NCI-H226 (cell line): ENCODE measurements at regions not wholly inside any gene's neighbourhood (a gene's known extent, or its start where the extent isn't known, plus 50 kb on each side); places are given as distances from the start of the nearest gene placed in this dataset.
"Not testable (repeated sequence)": the region's sequence is repeated elsewhere in the genome, so short reads cannot be mapped to it uniquely, and the experiment has no call there.

Experiments used
- DNase-seq: peaks from one replicate; pipeline ENCODE4 v3.0.0-alpha.2; 2015

DNA sequence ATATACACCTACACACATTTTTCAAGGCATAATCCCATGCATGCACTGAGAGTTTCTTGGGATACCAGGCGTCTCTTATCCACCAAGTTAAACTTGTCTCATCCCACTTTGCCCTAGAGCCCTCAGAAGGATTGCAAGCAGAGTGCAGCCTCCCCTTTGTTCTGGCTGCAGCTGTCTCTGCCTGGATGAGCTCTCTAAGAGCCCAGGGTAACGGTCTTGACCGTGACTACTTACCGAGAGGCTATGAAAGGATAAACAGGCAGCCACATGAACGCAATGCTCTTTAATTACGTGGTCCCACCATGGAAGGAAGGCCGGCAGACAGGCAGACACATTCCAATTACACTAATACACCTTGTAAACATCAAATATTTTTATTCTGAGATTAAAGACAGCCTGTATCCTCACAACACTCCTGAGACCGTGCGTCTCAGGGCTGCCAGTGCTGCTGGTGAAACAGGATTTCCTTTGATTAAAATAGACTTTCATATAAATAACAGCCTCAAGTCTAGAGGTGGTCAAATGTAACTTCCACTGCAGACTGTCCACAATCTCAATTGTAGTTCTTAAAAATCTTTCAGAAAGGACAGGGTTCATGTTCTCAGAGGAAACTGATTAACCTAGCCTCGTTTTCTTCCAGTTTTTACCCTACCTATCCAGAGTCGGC lies 210.0 kb upstream of the PRDM1 start:
- no peak for DNase-seq

DNA sequence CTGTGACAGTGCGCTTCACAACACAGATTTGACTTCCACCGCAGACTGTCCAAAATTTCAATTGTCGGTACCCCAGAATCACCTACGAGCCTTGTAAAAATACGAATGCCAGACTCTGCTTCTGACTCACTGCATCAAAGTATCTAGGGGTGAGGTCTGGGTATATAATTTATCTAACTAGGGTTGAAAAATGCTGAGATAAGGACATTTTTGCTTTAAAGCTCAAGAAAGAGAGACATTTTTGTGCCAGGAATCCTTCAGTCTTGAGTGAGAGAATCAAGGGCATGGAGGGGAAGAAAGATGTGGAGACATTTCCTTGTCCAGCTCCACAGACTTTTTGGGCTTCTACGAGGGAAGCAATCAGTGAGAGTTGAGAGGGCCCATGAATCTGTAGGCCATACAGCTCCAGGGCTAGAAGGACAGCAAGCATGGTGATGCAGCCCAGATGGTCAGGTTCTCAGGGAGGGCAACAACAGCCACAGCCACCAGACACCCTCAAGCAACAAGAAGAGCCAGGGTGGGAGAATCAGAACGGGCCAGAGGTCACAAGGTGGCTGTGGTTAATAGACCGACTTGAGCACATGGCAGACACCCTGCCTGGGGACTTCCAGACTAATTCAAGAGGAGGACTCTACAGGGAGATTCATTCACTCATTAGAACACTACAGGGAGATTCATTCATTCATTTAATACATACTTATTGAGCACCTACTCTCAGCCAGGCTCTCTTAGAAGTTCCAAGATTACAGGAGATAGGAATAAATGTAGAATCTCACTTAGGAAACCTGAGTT lies 211.1 kb upstream of the PRDM1 start:
- no peak for DNase-seq

DNA sequence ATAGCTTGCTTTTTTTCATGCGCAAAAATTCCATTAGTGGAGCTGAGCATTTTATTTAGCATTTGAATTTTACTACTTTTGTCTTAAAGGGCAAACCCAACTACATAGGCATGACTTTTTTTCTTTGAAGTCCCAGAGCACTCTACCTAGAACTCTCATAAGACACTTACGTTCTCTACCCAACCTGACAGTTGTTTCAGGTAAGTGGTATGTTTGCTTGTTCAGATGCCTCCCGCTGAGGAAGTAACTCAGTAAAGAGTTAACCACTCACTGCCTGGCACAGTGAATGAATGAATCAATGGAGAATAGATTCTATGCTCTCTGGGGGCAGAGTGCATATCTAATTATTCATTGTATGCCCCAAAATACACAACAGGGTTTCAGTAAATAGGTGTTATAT lies 212.3 kb upstream of the PRDM1 start:
- no peak for DNase-seq

DNA sequence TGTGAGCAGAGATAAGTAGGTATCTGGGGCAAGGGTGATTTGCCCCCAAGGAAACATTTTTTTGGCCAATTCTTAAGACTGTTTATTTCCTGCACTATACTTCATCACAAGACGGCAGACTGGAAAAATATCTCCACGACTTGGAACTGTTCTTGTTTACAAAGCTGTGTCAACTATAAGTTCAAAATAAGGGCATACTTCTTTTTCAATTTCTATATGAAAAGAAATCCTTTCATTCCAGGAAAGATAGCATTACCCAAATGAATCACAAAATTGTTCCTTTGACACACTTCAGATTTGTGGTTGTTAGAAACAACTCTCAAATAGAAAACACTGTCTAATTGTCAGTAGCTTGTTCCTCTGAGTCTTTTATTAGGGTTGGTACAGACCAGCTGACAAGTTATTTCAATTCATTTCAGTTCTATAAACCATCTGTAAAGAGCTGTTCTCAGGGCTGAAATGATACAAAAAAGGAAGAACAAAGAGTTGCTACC lies 212.9 kb upstream of the PRDM1 start:
- DNase-seq = no peak

DNA sequence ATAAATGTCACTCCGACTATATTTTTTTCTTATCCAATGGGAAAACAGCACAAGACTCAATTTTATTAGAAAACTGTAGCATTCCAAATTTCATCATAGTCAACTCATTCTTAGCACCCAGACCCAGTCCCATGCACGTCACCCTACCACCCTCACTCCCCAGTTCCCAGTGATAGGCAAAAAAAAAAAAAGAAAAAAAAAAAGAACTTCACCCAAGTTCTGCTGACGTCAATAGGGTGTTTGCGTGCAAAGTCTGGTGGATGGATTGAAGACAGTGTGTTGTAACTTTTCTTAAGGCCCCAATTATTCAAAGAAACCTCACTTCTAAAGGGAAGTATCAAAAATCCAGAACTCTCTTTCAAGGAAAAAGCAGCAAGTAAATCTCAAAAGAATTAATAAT lies 213.9 kb upstream of the PRDM1 start:
- no peak for DNase-seq

DNA sequence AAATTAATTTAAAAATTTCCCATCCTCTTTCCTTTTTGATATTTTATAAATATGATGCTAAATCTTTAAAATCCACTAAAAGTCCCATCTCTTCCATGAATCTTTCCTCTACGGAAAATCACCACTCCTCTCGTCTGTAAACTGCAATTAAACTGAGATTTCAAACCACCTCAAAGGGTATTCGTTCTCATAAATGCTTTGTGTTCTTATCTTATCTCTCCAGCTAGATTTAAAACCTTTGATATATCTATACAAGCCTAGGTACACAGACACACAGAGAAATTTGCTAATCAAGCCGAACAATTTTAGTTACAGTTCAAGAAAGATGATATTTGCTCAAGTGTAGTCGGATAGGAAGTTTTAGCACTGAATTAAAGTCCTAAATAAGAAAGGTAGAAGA lies 214.6 kb upstream of the PRDM1 start:
- no peak for DNase-seq

DNA sequence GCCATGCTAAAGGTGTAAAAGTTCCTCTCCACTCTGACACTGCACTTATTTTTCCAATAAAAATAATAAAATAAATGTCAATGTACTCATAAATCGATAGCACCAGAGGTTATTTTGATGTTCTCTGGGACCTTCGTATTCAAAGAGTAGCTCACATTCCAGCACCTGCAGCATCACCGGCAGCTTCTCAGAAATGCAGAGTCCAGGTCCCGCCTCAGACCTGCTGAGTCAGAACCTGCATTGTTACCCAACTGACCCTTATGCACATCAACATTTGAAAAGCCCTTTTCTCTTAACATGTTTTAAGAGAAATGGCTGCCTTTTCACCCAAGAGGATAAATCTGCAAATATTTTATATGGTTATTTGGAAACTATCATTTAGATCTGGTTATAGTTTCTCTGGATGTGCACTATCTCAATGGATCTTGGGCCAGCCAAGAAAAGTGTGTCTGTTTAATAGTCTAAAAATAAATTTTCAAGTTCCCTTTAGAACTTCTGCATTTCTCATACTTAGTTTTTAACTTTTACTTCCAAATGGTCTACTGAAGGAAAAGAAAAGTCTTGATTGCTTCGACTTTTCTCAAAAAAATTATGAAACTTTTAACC lies 216.2 kb upstream of the PRDM1 start:
- no peak for DNase-seq

DNA sequence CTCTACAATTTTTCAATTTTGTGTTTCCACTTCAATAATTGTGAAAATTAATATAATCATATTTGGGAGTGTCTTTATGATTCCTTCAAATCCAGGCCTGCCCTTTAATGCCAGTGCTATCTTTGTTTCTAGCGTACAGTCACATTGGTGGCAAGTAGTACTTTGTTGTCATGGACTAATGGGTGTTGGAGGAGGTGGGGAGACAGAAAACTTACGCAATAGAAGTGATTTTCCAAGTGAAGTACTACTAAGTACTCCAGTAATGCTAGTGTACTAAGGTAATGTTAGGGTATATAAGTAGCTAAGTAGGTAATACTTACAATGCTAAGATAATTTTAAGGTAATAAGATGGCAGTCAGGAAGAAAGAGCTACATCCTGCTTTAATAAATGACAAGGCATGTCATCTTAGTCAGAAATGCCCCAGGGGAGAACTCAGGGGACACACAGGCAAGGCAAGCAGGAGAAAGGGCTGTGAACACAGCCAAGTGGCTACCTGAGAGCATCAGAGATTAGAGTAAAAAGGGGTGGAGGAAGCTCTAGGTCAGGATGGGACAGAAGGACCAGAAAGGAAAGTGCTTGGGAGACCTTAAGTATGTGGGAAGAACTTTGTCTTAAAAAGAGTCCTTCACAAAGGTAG lies 217.2 kb upstream of the PRDM1 start:
- DNase-seq = no peak

DNA sequence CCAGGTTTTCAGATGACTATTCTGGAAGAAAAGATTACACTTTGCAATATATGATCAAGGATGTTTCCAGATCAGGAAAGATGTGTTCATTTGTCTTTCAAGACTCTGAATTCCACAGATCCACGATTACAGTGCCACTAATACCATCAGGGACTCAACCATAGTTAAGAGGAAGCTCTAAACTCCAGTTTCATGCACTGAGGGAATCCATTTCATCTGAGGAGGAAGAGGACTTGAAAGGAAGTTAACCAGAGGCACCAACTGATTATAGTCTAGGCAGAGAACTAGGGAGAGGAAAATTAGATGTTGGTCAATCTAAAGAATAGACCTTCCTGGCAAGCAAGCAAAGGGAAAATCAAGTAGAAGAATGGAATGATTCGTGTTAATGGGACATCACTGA lies 218.3 kb upstream of the PRDM1 start:
- no peak for DNase-seq

DNA sequence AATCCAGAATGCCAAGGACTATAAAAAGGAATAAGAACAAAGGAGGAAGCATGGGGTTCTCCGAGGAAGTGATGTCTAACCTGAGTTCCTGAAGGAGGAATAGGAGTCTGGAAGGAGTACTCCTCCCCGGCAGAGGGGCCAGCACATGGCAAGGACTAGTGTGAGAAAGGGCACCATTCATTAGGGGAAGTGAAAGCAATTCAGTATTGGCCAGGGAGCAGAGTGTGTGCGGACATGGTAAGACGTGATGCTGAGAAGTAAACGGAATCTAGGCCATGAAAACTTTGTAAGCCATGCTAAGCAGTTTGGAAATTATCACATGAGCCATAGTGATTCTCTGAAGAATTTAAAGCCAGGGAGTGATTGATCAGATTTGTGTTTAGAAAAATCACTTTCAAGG lies 218.9 kb upstream of the PRDM1 start:
- no peak for DNase-seq

DNA sequence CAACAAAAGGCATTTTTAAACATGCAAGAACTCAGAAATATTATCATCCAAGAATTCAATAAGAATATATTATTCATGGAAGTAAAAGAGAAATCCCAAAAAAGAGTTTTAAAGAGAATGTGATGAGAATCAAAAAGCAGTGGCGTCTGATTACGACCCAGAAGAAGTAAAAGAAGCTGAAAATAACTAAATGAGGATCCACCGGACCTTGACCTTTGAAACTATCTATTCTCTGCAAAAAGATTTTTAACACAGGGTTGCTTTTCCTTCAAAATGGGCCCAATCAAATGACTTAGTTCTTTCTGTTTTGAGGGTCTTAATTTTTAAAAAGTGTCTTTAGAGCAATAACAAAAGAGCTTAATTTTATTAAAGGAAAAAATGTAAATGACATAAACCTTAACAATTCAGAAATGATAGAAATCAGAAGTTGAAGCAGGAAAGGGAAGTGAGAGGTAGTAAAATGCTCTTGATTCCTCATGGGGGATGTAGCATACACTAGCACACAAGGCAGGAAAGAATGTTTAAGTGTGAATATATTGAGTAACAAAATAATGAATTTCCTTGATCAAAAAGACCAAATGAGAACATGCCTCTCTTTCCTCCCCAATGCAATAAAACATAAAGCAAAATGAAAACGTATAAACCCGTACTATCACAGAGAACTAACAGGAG lies 223.1 kb upstream of the PRDM1 start:
- no peak for DNase-seq

DNA sequence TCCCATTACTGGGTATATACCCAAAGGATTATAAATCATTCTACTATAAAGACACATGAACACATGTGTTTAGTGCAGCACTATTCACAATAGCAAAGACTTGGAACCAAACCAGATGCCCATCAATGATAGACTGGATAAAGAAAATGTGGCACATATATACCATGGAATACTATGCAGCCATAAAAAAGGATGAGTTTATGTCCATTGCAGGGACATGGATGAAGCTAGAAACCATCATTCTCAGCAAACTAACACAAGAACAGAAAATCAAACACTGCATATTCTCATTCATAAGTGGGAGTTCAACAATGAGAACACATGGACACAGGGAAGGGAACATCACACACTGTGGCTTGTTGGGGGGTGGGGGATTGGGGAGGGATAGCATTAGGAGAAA lies 225.2 kb upstream of the PRDM1 start:
- not testable (repeated sequence) for DNase-seq

DNA sequence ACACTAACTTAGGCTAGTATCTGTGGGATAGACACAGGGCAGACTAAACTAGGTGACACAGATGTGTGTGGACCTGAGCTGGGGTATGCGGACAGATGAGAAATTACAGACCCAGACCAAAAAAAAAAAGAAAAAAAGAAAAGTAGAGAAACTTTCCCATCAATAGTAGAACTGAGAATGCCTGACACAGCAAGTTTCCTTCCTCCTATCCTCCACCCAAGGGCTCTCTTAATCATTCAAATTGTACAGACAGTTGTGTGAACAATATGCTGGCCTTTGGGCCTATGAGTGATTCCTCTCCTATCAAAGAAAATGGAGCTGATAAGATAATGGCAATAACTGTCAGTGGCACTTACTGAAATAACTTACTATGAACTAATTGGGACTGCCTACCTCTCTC lies 226.7 kb upstream of the PRDM1 start:
- no peak for DNase-seq

DNA sequence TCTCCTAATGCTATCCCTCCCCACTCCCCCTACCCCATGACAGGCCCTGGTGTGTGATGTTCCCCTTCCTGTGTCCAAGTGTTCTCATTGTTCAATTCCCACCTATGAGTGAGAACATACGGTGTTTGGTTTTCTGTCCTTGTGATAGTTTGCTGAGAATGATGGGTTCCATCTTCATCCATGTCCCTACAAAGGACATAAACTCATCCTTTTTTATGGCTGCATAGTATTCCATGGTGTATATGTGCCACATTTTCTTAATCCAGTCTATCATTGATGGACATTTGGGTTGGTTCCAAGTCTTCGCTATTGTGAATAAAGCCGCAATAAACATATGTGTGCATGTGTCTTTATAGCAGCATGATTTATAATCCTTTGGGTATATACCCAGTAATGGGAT lies 227.5 kb upstream of the PRDM1 start:
- DNase-seq = not testable (repeated sequence)

DNA sequence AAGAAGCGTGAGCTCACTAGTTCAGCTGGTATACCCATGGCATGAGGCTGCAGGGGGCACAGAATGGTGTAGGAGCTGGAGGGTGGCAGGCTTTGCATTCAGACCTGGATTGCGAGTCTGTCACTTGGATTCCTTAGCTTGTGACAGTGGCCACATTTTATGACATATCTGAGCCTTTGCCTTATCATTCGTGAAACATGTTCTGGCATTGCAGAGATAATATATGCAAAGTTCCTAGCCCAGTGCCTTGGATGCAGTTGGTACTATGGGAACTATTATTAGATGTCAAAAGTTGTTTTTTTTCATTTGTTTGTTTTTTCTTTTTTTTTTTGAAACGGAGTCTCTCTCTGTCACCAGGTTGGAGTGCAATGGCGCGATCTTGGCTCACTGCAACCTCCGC lies 230.7 kb upstream of the PRDM1 start:
- no peak for DNase-seq

DNA sequence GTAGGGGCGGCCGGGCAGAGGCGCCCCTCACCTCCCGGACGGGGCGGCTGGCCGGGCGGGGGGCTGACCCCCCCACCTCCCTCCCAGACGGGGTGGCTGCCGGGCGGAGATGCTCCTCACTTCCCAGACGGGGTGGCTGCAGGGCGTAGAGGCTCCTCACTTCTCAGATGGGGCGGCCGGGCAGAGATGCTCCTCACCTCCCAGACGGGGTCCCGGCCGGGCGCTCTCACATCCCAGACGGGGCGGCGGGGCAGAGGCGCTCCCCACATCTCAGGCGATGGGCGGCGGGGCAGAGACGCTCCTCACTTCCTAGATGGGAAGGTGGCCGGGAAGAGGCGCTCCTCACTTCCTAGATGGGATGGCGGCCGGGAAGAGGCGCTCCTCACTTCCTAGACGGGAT lies 232.2 kb upstream of the PRDM1 start:
- DNase-seq = not testable (repeated sequence)

DNA sequence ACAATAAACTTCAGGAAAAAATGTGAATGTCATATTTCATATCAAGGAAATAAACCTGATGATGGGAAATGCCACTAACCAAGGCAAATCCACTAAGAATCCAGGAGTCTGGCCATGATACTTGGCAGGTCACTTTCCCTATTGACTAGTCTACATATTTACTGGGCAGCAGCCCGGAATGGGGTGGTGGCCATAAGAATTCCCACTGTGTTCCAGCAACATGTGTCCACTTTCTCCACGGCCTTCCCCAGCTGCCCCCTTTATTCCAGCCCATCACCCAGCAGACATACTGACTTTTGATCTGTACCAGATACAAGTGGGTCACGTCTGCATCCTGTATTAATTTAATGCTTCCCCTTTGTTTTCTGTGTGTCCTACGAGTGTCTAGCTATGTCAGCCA lies 234.5 kb upstream of the PRDM1 start:
- no peak for DNase-seq

DNA sequence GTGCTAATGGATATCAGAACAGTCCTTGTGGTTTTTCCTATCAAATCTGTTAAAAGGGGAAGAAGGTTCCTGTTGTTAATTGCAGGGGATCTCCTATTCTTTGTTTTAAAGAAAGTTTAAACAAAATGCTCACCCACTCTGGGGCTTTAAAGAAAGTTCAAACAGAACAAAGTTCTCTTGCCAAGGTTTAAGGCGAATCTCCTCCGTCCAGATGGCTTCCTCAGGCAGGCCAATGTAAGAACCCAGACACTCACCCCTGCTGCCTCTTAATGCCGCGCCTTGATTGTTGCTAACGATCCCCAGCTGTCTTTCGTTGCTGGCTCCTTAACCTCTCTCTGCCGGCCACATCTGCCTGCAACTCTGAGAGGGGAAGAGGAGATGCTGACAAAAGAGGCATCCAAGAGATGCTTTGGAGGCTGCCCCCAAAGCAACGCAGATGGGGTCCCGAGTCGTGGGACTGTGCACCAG lies 235.0 kb upstream of the PRDM1 start:
- DNase-seq = no peak

DNA sequence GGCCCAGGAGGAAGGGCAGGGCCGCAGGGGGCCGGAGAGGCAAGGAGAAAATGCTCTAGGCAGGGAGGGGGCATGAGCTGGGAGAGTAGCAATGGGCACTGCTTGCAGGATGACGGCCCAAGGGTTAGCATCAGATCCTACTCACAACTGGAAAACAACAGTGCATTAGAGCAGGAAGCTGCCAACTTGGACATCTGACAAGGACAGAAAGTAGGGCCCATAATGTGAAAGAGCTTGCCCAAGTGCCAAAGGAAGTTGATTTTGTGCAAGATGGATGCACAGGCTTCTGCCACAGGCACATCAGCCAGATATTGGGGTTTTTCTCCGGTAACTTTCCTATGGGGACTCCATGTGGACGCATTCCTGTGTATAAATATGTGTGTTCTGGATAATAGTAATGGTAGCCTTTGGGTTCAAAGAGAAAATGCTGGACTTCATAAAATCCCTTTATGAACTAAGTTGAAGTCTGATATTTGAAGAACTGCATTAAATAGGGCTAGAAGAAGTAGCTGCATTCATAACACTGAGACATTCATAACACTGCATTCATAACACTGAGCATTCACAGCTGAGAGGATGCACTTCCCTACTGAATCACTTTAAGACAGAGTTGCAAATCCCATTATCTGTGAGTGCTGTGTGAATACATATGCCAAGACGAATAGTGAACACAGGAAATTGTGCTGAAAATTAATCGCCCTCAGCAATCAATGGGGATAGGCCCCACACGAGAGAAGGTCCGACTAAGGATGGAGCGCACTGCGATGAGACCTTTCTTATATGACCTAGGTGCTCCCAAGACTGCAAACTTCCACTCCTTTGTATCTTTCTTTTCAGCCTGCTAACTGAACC lies 235.6 kb upstream of the PRDM1 start:
- DNase-seq = no peak

DNA sequence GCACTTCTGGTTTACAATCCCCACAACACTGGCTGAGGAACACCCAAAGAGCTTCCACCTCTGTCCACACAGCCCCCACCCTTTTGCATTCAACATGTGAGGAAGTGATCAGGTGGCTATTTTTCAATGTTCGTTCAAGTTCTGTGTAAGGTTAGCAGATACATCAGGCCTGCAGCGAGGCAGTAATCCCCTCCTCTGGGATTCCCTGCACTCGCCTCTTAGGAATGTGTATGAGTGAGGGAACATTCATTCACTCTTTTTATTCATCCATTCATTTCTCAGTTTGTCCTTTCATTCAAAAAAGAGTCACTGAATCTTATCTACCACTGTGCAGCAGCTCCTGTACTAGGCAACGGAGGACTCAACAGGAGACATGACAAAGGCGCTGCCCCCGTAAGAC lies 236.4 kb upstream of the PRDM1 start:
- no peak for DNase-seq

DNA sequence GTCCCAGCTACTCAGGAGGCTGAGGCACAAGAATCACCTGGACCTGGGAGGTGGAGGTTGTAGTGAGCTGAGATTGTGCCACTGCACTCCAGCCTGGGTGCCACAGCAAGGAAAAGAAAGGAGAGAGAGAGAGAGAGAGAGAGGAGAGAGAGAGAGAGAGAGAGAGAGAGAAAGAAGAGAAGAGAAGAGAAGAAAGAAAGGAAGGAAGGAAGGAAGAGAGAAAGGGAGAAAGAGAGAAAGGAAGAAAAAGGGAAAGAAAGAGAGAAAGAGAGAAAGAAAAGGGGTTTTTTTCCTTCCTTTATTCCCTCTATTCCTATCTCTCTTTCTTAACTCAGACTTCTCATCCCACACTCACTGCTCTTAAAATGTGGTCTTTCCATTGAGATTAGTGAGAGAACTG lies 238.7 kb upstream of the PRDM1 start:
- no peak for DNase-seq

DNA sequence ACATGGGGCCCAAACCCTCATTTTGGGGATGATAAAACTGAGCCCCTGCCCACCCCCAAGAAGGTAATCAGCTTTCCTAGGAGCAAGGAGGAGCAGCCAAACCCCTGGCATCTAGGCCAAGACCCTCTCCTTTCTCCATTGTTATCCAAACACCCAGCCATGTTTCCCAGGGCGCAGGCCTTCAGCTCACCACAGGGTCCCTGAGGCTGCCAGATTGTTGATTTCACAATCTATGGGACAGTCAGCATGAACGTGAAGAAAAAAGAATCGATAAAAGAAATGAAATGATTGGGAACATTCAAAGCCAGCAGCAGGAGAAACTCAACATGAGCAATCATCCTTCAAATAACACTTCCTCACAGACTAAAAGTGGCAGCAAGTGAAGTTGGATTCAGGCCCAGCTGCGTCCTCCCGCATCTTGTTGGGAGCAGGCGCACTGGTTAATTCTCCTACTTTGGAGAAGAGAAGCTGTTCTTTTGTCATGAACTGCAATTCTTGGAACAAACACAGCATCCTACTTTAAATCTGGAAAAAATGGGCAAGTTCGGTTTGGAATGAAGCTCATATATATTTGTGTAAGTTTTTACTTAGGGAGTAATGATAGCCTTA lies 241.8 kb upstream of the PRDM1 start:
- DNase-seq = no peak
